Neuronal stem cell (in vitro differentiated cells): ENCODE measurements at regions not wholly inside any gene's neighbourhood (a gene's known extent, or its start where the extent isn't known, plus 50 kb on each side); places are given as distances from the start of the nearest gene placed in this dataset.
A peak's percentile ranks its signal among the peaks of the same experiment; 100 is the strongest.

Experiments
- DNase-seq: peaks from one replicate; pipeline ENCODE4 v3.0.0-alpha.2; 2013; ENCODE audit warnings: low spot score
- H2AFZ ChIP-seq: one replicate; pipeline ENCODE4 v1.6.1; 2013; ENCODE audit warnings: mild to moderate bottlenecking, low read length, inconsistent platforms
- H2AK5ac ChIP-seq: 2 replicates; pipeline ENCODE4 v1.6.1; 2013; ENCODE audit warnings: low read depth, mild to moderate bottlenecking, inconsistent platforms, low read length, moderate library complexity, mixed read lengths
- H2BK120ac ChIP-seq: 2 replicates; pipeline ENCODE4 v1.6.1; 2013; ENCODE audit warnings: low read depth, mild to moderate bottlenecking, inconsistent platforms, low read length, moderate library complexity, mixed read lengths
- H2BK12ac ChIP-seq: one replicate; pipeline ENCODE4 v1.6.1; 2013; ENCODE audit warnings: low read length, inconsistent platforms
- H2BK15ac ChIP-seq: 2 replicates; pipeline ENCODE4 v1.6.1; 2013; ENCODE audit warnings: mild to moderate bottlenecking, low read length, inconsistent platforms, mixed read lengths
- H2BK5ac ChIP-seq: one replicate; pipeline ENCODE4 v1.6.1; 2013; ENCODE audit warnings: inconsistent platforms, mild to moderate bottlenecking, low read length, moderate library complexity
- H3K14ac ChIP-seq: one replicate; pipeline ENCODE4 v1.6.1; 2013; ENCODE audit warnings: low read length, inconsistent platforms
- H3K18ac ChIP-seq: 2 replicates; pipeline ENCODE4 v1.6.1; 2013; ENCODE audit warnings: low read length, inconsistent platforms
- H3K23ac ChIP-seq: 2 replicates; pipeline ENCODE4 v1.6.1; 2013; ENCODE audit warnings: low read depth, mild to moderate bottlenecking, mixed read lengths, low read length, inconsistent platforms; ENCODE audit not compliant: poor library complexity
- H3K27ac ChIP-seq: replicated peaks from 3 replicates; pipeline ENCODE4 v1.5.1; 2013; ENCODE audit warnings: low read length, inconsistent platforms
- H3K27me3 ChIP-seq, 3 experiments: 2 replicates each; pipeline ENCODE4 v1.6.1; 2013; ENCODE audit warnings: low read length in 3 of 3, mild to moderate bottlenecking in 2 of 3, inconsistent platforms in 1 of 3, low read depth in 1 of 3, mixed read lengths in 1 of 3, moderate library complexity in 1 of 3; ENCODE audit not compliant: control insufficient read depth in 3 of 3, insufficient read depth in 3 of 3
- H3K36me3 ChIP-seq, 2 donors: replicated peaks in 1 of 2; 2 replicates each; pipeline ENCODE4 v1.6.1; 2013; ENCODE audit warnings: low read length in 2 of 2; ENCODE audit not compliant: control insufficient read depth in 2 of 2, insufficient read depth in 2 of 2
- H3K4ac ChIP-seq: 2 replicates; pipeline ENCODE4 v1.6.1; 2013; ENCODE audit warnings: inconsistent platforms, mild to moderate bottlenecking, low read length, moderate library complexity
- H3K4me1 ChIP-seq, 2 donors: 1 replicate in 1 of 2; 2 replicates in 1 of 2; pipeline ENCODE4 v1.6.1; 2013; ENCODE audit warnings: low read length in 2 of 2, low read depth in 1 of 2; ENCODE audit not compliant: control insufficient read depth in 2 of 2, insufficient read depth in 1 of 2
- H3K4me2 ChIP-seq: one replicate; pipeline ENCODE4 v1.6.1; 2013; ENCODE audit warnings: mild to moderate bottlenecking, low read length, inconsistent platforms; ENCODE audit not compliant: insufficient read depth, poor library complexity, severe bottlenecking
- H3K4me3 ChIP-seq, 2 donors: 2 replicates each; pipeline ENCODE4 v1.5.1; 2013; ENCODE audit warnings: low read length in 2 of 2, mild to moderate bottlenecking in 2 of 2, inconsistent platforms in 1 of 2, moderate library complexity in 1 of 2
- H3K79me1 ChIP-seq: one replicate; pipeline ENCODE4 v1.6.1; 2013; ENCODE audit warnings: low read depth, mild to moderate bottlenecking, inconsistent platforms, low read length, moderate library complexity
- H3K9ac ChIP-seq: one replicate; pipeline ENCODE4 v1.6.1; 2013; ENCODE audit warnings: mild to moderate bottlenecking, low read depth, low read length, inconsistent platforms; ENCODE audit not compliant: poor library complexity
- H3K9me3 ChIP-seq, 2 donors: replicated peaks in 1 of 2; 2 replicates each; pipeline versions ENCODE3 to v1.6.1; 2013; ENCODE audit warnings: low read length in 2 of 2, mild to moderate bottlenecking in 2 of 2, inconsistent platforms in 1 of 2, low read depth in 1 of 2, mixed read lengths in 1 of 2, moderate library complexity in 1 of 2; ENCODE audit not compliant: control insufficient read depth in 2 of 2, insufficient read depth in 1 of 2
- H4K8ac ChIP-seq: one replicate; pipeline ENCODE4 v1.6.1; 2013; ENCODE audit warnings: low read depth, mild to moderate bottlenecking, inconsistent platforms, low read length, moderate library complexity
- H4K91ac ChIP-seq: one replicate; pipeline ENCODE4 v1.6.1; 2013; ENCODE audit warnings: low read length, low read depth, mild to moderate bottlenecking, inconsistent platforms; ENCODE audit not compliant: poor library complexity
- WGBS, 2 donors: extraction: QIAGEN DNeasy Blood & Tissue Kit; methylation state at CpG; one replicate each; pipeline ENCODE4 v1.1.7; 2013; ENCODE audit warnings: missing lambda C conversion rate in 2 of 2, mixed read lengths in 1 of 2; ENCODE audit not compliant: insufficient read length in 2 of 2, insufficient replicate concordance in 1 of 2; ENCODE audit errors: extremely low coverage in 2 of 2; 5-methylcytosine and 5-hydroxymethylcytosine counted together

- H3K27me3 ChIP-seq = peaks cover 0 to 93% (median 0%) of the 10 kb centered on the region in 3 experiments
- no peak overlapping the region for H3K4ac ChIP-seq
- H3K23ac ChIP-seq = no peak overlapping the region
- H3K4me1 ChIP-seq = peaks cover 0 to 5% of the 10 kb centered on the region in 2 donors
- H2BK120ac ChIP-seq = no peak overlapping the region
- no peak overlapping the region for H4K8ac ChIP-seq
- H4K91ac ChIP-seq = no peak overlapping the region
- H3K4me2 ChIP-seq = no peak overlapping the region
- H3K4me3 ChIP-seq = no peak overlapping the region
- H2BK12ac ChIP-seq = no peak overlapping the region
- H2AK5ac ChIP-seq = no peak overlapping the region
- H2BK15ac ChIP-seq = no peak overlapping the region
- no peak for DNase-seq
- no peaks in the 10 kb centered on the region for H3K79me1 ChIP-seq
- WGBS, 2 donors = no CpG with 5 or more reads among the region's 3 CpGs
- H3K18ac ChIP-seq = no peak overlapping the region
- H3K27ac ChIP-seq = no peak overlapping the region
- no peak overlapping the region for H2AFZ ChIP-seq
- H2BK5ac ChIP-seq = no peak overlapping the region
- H3K14ac ChIP-seq = no peak overlapping the region
- no peaks in the 10 kb centered on the region for H3K9me3 ChIP-seq
- no peaks in the 10 kb centered on the region for H3K36me3 ChIP-seq
- no peak overlapping the region for H3K9ac ChIP-seq
Observed at GRCh38 chr5:51986733-51987132, 603.5 kb downstream of the ISL1 start.

- no peak overlapping the region for H4K91ac ChIP-seq
- peaks cover 0 to 5% of the 10 kb centered on the region in 2 donors for H3K4me1 ChIP-seq
- no peak overlapping the region for H3K4ac ChIP-seq
- H3K36me3 ChIP-seq = no peaks in the 10 kb centered on the region
- no peak overlapping the region for H2BK5ac ChIP-seq
- H3K27me3 ChIP-seq = peaks cover 0 to 94% (median 0%) of the 10 kb centered on the region in 3 experiments
- no peak overlapping the region for H3K18ac ChIP-seq
- H2BK15ac ChIP-seq = no peak overlapping the region
- DNase-seq = no peak
- H2BK12ac ChIP-seq = no peak overlapping the region
- H2AK5ac ChIP-seq = no peak overlapping the region
- no peak overlapping the region for H3K9ac ChIP-seq
- no peak overlapping the region for H3K14ac ChIP-seq
- H3K4me2 ChIP-seq = no peak overlapping the region
- H2AFZ ChIP-seq = no peak overlapping the region
- H4K8ac ChIP-seq = no peak overlapping the region
- H3K9me3 ChIP-seq = no peaks in the 10 kb centered on the region
- H3K79me1 ChIP-seq = no peaks in the 10 kb centered on the region
- H3K4me3 ChIP-seq = no peak overlapping the region
- H3K27ac ChIP-seq = no peak overlapping the region
- H2BK120ac ChIP-seq = no peak overlapping the region
- no peak overlapping the region for H3K23ac ChIP-seq
Observed at GRCh38 chr5:51987239-51987638, 604.0 kb downstream of the ISL1 start.

GRCh38 chr5:51987669-51988209, 604.5 kb downstream of the ISL1 start:
- no peak overlapping the region for H3K9ac ChIP-seq
- no peak overlapping the region for H4K8ac ChIP-seq
- H3K27ac ChIP-seq = no peak overlapping the region
- no peak overlapping the region for H2AFZ ChIP-seq
- no peak overlapping the region for H2BK120ac ChIP-seq
- no peaks in the 10 kb centered on the region for H3K79me1 ChIP-seq
- H3K18ac ChIP-seq = no peak overlapping the region
- H3K4me3 ChIP-seq = no peak overlapping the region
- H3K36me3 ChIP-seq = no peaks in the 10 kb centered on the region
- H2BK15ac ChIP-seq = no peak overlapping the region
- no peak overlapping the region for H3K14ac ChIP-seq
- DNase-seq = no peak
- H2BK5ac ChIP-seq = no peak overlapping the region
- H4K91ac ChIP-seq = no peak overlapping the region
- no peak overlapping the region for H3K23ac ChIP-seq
- no peak overlapping the region for H3K4ac ChIP-seq
- no peak overlapping the region for H3K4me2 ChIP-seq
- H2BK12ac ChIP-seq = no peak overlapping the region
- no peaks in the 10 kb centered on the region for H3K9me3 ChIP-seq
- no CpG with 5 or more reads among the region's 2 CpGs for WGBS, 2 donors
- no peak overlapping the region for H2AK5ac ChIP-seq
- H3K27me3 ChIP-seq = peaks cover 0 to 95% (median 0%) of the 10 kb centered on the region in 3 experiments
- H3K4me1 ChIP-seq = peaks cover 0 to 5% of the 10 kb centered on the region in 2 donors

GRCh38 chr5:51988634-51989033, 605.4 kb downstream of the ISL1 start:
- H3K14ac ChIP-seq = peak overlapping the region; percentile 21
- no peak overlapping the region for H2AK5ac ChIP-seq
- no peak overlapping the region for H3K18ac ChIP-seq
- no peaks in the 10 kb centered on the region for H3K79me1 ChIP-seq
- H4K91ac ChIP-seq = no peak overlapping the region
- no peak overlapping the region for H3K4ac ChIP-seq
- no peak overlapping the region for H3K9ac ChIP-seq
- H4K8ac ChIP-seq = no peak overlapping the region
- no peak overlapping the region for H2BK120ac ChIP-seq
- no peak overlapping the region for H3K4me3 ChIP-seq
- no peak overlapping the region for H3K4me2 ChIP-seq
- WGBS, 2 donors = no CpG with 5 or more reads among the region's 6 CpGs
- H2BK12ac ChIP-seq = no peak overlapping the region
- H2BK5ac ChIP-seq = no peak overlapping the region
- no peaks in the 10 kb centered on the region for H3K36me3 ChIP-seq
- peaks cover 0 to 94% (median 0%) of the 10 kb centered on the region in 3 experiments for H3K27me3 ChIP-seq
- no peaks in the 10 kb centered on the region for H3K9me3 ChIP-seq
- H2AFZ ChIP-seq = no peak overlapping the region
- no peak overlapping the region for H2BK15ac ChIP-seq
- H3K4me1 ChIP-seq = peaks cover 0 to 5% of the 10 kb centered on the region in 2 donors
- no peak for DNase-seq
- no peak overlapping the region for H3K27ac ChIP-seq
- H3K23ac ChIP-seq = no peak overlapping the region
